K562 (cell line): ENCODE measurements at regions not wholly inside any gene's neighbourhood (a gene's known extent, or its start where the extent isn't known, plus 50 kb on each side); places are given as distances from the start of the nearest gene placed in this dataset.

Experiments used
- CTBP1 ChIP-seq: fragments of 450-650 bp; IDR thresholded peaks from 2 replicates; pipeline ENCODE4 v1.6.1; 2016; ENCODE audit warnings: borderline replicate concordance
- CTCFL ChIP-seq: IDR thresholded peaks from 2 replicates; pipeline ENCODE4 v1.6.1; 2011; ENCODE audit warnings: borderline replicate concordance, low read depth, mild to moderate bottlenecking, moderate library complexity, low read length; ENCODE audit not compliant: insufficient read depth, poor library complexity, severe bottlenecking
- DIDO1 ChIP-seq: fragments of 450-650 bp; IDR thresholded peaks from 2 replicates; pipeline ENCODE4 v1.6.1; 2016; ENCODE audit warnings: low read depth, missing biosample characterization, missing genetic modification characterization
- E2F6 ChIP-seq, 2 experiments: IDR thresholded peaks; 2 replicates each; pipeline ENCODE4 v1.6.1; 2011; ENCODE audit warnings: borderline replicate concordance in 1 of 2, control low read depth in 1 of 2, low read depth in 1 of 2, low read length in 1 of 2, mild to moderate bottlenecking in 1 of 2, mixed read lengths in 1 of 2, moderate library complexity in 1 of 2; ENCODE audit not compliant: insufficient read depth in 1 of 2, insufficient read length in 1 of 2, poor library complexity in 1 of 2, severe bottlenecking in 1 of 2; ENCODE audit errors: extremely low read depth in 1 of 2
- GATAD2A ChIP-seq: fragments of 450-650 bp; IDR thresholded peaks from 2 replicates; pipeline ENCODE4 v1.6.1; 2017
- GTF2E2 ChIP-seq: fragments of 200-800 bp; sonication (Bioruptor generic); IDR thresholded peaks from 2 replicates; pipeline ENCODE4 v1.6.1; 2016; ENCODE audit warnings: missing genetic modification characterization, missing compliant biosample characterization
- ILK ChIP-seq: fragments of 450-650 bp; IDR thresholded peaks from 2 replicates; pipeline ENCODE4 v1.6.1; 2016; ENCODE audit warnings: missing genetic modification characterization, low read depth, mild to moderate bottlenecking, missing compliant biosample characterization, moderate library complexity, borderline replicate concordance
- MAZ ChIP-seq, 2 experiments: fragments of 450-650 bp in 1 of 2; sonication (generic) in 1 of 2; formaldehyde crosslinking; IDR thresholded peaks in 1 of 2; conservative IDR thresholded peaks in 1 of 2; 2 replicates each; pipeline versions ENCODE4 v1.4.0 to v1.5.0; 2020; ENCODE audit warnings: mild to moderate bottlenecking in 1 of 2, missing genetic modification reagents in 1 of 2
- NELFE ChIP-seq: IDR thresholded peaks from 2 replicates; pipeline ENCODE4 v1.6.1; 2011; ENCODE audit warnings: mild to moderate bottlenecking; ENCODE audit not compliant: insufficient read depth, insufficient read length
- SNRNP70 ChIP-seq: fragments of 200-400 bp; formaldehyde crosslinking; optimal IDR thresholded peaks from 2 replicates; pipeline ENCODE3; 2017; ENCODE audit warnings: low read depth, low read length
- TAF15 ChIP-seq: fragments of 200-400 bp; formaldehyde crosslinking; IDR thresholded peaks from 2 replicates; pipeline ENCODE4 v1.6.1; 2017; ENCODE audit warnings: mild to moderate bottlenecking, low read depth, low read length, moderate library complexity
- USF2 ChIP-seq: sonication (generic); formaldehyde crosslinking; IDR thresholded peaks from 2 replicates; pipeline ENCODE4 v1.5.0; 2020; ENCODE audit warnings: missing genetic modification reagents
- ZNF277 ChIP-seq: fragments of 250-450 bp; sonication (Bioruptor Pico); IDR thresholded peaks from 2 replicates; pipeline ENCODE4 v1.8.0; 2022; ENCODE audit warnings: inconsistent platforms, mild to moderate bottlenecking, moderate library complexity, borderline replicate concordance
- ZNF318 ChIP-seq, 2 experiments: fragments of 450-650 bp; IDR thresholded peaks; 2 replicates each; pipeline ENCODE4 v1.6.1; 2016; ENCODE audit warnings: mild to moderate bottlenecking in 2 of 2, borderline replicate concordance in 1 of 2, low read depth in 1 of 2, moderate library complexity in 1 of 2

- TF ChIP-seq CTCFL (no peak), GATAD2A (no peak), NELFE (no peak), CTBP1 (no peak), ILK (no peak), GTF2E2 (tag) (no peak), DIDO1 (tag) (no peak), ZNF318 (IDR thresholded peaks at IDR 0.05; ENCODE audit: borderline replicate concordance in 1 of 2, low read depth in 1 of 2) (no peak), USF2 (no peak), ZNF277 (CRISPR knock-in tag) (no peak), E2F6 (IDR thresholded peaks at IDR 0.05; ENCODE audit: borderline replicate concordance in 1 of 2, extremely low read depth in 1 of 2, insufficient read depth in 1 of 2, insufficient read length in 1 of 2, low read depth in 1 of 2, low read length in 1 of 2, poor library complexity in 1 of 2, severe bottlenecking in 1 of 2) (no peak), SNRNP70 (no peak), TAF15 (no peak), MAZ (CRISPR knock-in tag; conservative IDR thresholded peaks at IDR 0.05 in 1 of 2, IDR thresholded peaks at IDR 0.05 in 1 of 2) (no peak)
These were observed 102.8 kb upstream of the TNS3 start (continued) for GRCh38 chr7:47684728-47685127.
